ENCODE measurements at regions not wholly inside any gene's neighbourhood (a gene's known extent, or its start where the extent isn't known, plus 50 kb on each side); places are given as distances from the start of the nearest gene placed in this dataset.
"Not testable (repeated sequence)": the region's sequence is repeated elsewhere in the genome, so short reads cannot be mapped to it uniquely, and the experiment has no call there.

GRCh38 chr12:118527310-118527709, 151.0 kb downstream of the SUDS3 start:
- H3K27me3 ChIP-seq = no peaks in the 10 kb centered on the region
- H3K4me2 ChIP-seq = peak overlapping the region in 7 of 11 experiments; percentile 4 to 59 (median 27); a peak in 11 of 22 replicates
- peaks cover 0 to 6% (median 0%) of the 10 kb centered on the region in 11 experiments; a peak in 5 of 22 replicates for H3K9me3 ChIP-seq (replicated peaks in 1 of 11)
- TF ChIP-seq Cebpa-rat (IDR thresholded peaks at IDR 0.05) = no peak
- H4K20me1 ChIP-seq = no peaks in the 10 kb centered on the region
- H3K27ac ChIP-seq = no peak overlapping the region
- no peak overlapping the region for H3K9ac ChIP-seq
- peaks cover 0 to 49% (median 34%) of the 10 kb centered on the region in 10 experiments; a peak in 15 of 20 replicates for H3K4me1 ChIP-seq
- no peak overlapping the region for H3K4me3 ChIP-seq
- H3K36me3 ChIP-seq = no peaks in the 10 kb centered on the region

- H3K27ac ChIP-seq = no peak overlapping the region
- H3K9me3 ChIP-seq (replicated peaks in 1 of 11) = peaks cover 0 to 6% (median 0%) of the 10 kb centered on the region in 11 experiments; a peak in 5 of 22 replicates
- H3K27me3 ChIP-seq = no peaks in the 10 kb centered on the region
- H3K9ac ChIP-seq = no peak overlapping the region
- TF ChIP-seq Cebpa-rat (IDR thresholded peaks at IDR 0.05) = no peak
- peak overlapping the region in 2 of 11 experiments; percentile 45 to 56; a peak in 1 of 22 replicates for H3K4me2 ChIP-seq
- no peaks in the 10 kb centered on the region for H3K36me3 ChIP-seq
- no peak overlapping the region for H3K4me3 ChIP-seq
- H3K4me1 ChIP-seq = peaks cover 0 to 48% (median 34%) of the 10 kb centered on the region in 10 experiments; a peak in 15 of 20 replicates
- H4K20me1 ChIP-seq = no peaks in the 10 kb centered on the region
These were observed 152.3 kb downstream of the SUDS3 start for GRCh38 chr12:118528625-118529024.

GRCh38 chr12:118534003-118534402, 157.6 kb downstream of the SUDS3 start:
- no peak for TF ChIP-seq Cebpa-rat (IDR thresholded peaks at IDR 0.05)
- no peak overlapping the region for H3K27ac ChIP-seq
- peaks cover 0 to 33% (median 23%) of the 10 kb centered on the region in 10 experiments; a peak in 14 of 20 replicates for H3K4me1 ChIP-seq

GRCh38 chr12:118536306-118536906, 160.1 kb downstream of the SUDS3 start:
- Histone ChIP-seq H3K36me3 (no peaks in the 10 kb centered on the region), H3K9me3 (replicated peaks in 1 of 11) (no peaks in the 10 kb centered on the region), H3K4me2 (peak overlapping the region in 9 of 11 experiments; percentile 24 to 70 (median 68); a peak in 17 of 22 replicates), H3K4me3 (no peak overlapping the region), H3K9ac (no peak overlapping the region), H3K4me1 (peaks cover 0 to 33% (median 23%) of the 10 kb centered on the region in 10 experiments; a peak in 14 of 20 replicates), H3K27ac (no peak overlapping the region), H4K20me1 (no peaks in the 10 kb centered on the region), H3K27me3 (no peaks in the 10 kb centered on the region)
- no peak for TF ChIP-seq Cebpa-rat (IDR thresholded peaks at IDR 0.05)

More at GRCh38 chr12:118534003-118534402, 157.6 kb downstream of the SUDS3 start:
- Histone ChIP-seq H3K9me3 (replicated peaks in 1 of 11) (peaks cover 0 to 6% (median 0%) of the 10 kb centered on the region in 11 experiments; a peak in 5 of 22 replicates), H3K36me3 (no peaks in the 10 kb centered on the region), H3K9ac (no peak overlapping the region), H3K4me3 (no peak overlapping the region), H3K27me3 (no peaks in the 10 kb centered on the region), H3K4me2 (no peak overlapping the region), H4K20me1 (no peaks in the 10 kb centered on the region)

DNA sequence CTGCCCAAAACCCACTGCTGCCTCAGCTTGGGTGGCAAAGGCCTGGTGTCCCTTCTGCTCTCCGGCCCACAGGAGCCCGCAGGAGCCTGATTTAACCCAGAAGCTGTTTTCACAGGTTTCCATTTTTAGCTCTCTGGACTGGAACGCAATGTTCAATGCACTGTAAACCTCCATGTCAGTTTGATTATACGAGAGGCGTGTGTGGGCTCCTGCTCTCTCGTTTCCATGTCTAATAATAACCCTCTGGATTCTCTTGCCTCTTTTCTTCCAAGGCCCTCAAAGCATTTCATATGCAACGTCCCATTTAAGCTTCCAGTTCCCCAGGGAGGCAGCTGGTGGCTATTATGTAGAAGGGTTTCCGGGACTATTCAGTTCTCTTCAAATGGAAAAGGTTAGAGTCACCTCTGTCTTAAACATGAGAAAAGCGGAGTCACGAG, 161.1 kb downstream of the SUDS3 start:
- Histone ChIP-seq H3K36me3 (no peaks in the 10 kb centered on the region), H3K9ac (no peak overlapping the region), H3K4me2 (peak overlapping the region in 8 of 11 experiments; percentile 42 to 70 (median 68); a peak in 16 of 22 replicates), H3K27me3 (no peaks in the 10 kb centered on the region), H4K20me1 (no peaks in the 10 kb centered on the region), H3K4me3 (no peak overlapping the region), H3K9me3 (replicated peaks in 1 of 11) (no peaks in the 10 kb centered on the region), H3K27ac (no peak overlapping the region), H3K4me1 (peaks cover 0 to 33% (median 23%) of the 10 kb centered on the region in 10 experiments; a peak in 14 of 20 replicates)
- no peak for TF ChIP-seq Cebpa-rat (IDR thresholded peaks at IDR 0.05)

DNA sequence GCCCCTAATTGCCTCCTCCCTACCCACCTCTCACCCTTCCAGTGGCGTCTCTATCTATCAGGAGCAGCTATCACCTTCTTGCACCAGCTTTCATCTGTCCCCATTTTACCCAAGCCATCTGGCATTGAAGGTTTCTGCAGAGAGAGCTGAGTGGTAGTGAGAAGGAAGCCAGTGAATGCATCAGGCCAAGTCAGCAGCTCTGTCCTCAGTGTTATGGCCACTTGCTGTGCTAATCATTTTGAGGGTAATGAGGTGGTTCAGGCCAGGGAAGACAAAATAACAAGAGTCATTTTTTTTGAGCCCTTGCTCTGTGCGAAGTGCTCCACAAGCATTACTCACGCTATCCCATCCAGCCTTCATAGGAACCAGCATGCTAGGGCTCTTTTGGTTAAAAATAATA, 164.7 kb downstream of the SUDS3 start:
- peaks cover 0 to 23% (median 18%) of the 10 kb centered on the region in 10 experiments; a peak in 14 of 20 replicates for H3K4me1 ChIP-seq
- no peaks in the 10 kb centered on the region for H3K9me3 ChIP-seq (replicated peaks in 1 of 11)
- H3K27me3 ChIP-seq = no peaks in the 10 kb centered on the region
- no peak overlapping the region for H3K4me3 ChIP-seq
- H3K4me2 ChIP-seq = no peak overlapping the region
- H3K27ac ChIP-seq = no peak overlapping the region
- H3K36me3 ChIP-seq = no peaks in the 10 kb centered on the region
- H4K20me1 ChIP-seq = no peaks in the 10 kb centered on the region
- TF ChIP-seq Cebpa-rat (IDR thresholded peaks at IDR 0.05) = no peak
- H3K9ac ChIP-seq = no peak overlapping the region

DNA sequence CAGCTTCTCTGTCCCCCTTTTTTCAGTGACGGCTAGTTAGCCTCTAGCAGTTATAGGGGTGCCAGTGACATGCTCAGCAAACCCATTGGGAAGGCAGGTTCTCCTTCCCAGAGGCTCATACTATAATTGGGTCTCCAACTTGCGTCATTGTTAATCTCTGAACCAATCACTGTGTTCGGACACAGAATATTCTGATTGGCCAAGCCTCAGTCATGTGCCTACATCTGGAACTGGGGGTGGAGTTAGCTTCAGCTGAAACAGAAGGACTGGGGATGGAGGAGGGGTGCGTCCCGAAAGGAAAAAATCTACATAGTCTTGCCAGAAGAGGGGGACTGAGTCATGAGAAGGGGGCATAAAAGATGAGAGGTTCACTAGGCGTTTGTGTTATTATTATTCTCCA, 165.6 kb downstream of the SUDS3 start:
- Histone ChIP-seq H3K4me3 (no peak overlapping the region), H3K36me3 (no peaks in the 10 kb centered on the region), H3K4me2 (no peak overlapping the region)

DNA sequence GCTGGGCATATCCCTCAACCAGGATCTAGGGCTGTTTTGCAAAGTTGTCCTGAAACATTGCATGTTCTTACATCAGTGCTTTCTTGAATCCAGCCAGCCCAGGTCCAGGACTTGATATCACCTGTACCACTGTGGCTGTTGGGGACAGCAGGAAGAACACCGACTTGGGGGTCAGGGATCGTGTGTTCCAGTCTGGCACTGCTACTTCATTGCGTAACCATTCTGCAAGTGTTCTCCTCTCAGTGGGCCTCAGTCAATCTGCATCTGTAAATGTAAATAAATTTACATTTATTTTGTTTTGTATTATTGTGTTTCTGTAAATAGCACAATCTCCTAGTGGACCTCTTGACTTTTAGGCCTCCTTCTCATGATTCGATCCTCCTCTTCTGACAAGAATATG, 167.3 kb downstream of the SUDS3 start:
- TF ChIP-seq Cebpa-rat (IDR thresholded peaks at IDR 0.05) = peak in 4 of 11 experiments; percentile 24 to 62 (median 28); a peak in 2 of 22 replicates
- H3K27ac ChIP-seq = no peak overlapping the region
- no peak overlapping the region for H3K9ac ChIP-seq
- peaks cover 0 to 5% (median 4%) of the 10 kb centered on the region in 10 experiments; a peak in 13 of 20 replicates for H3K4me1 ChIP-seq
- H3K36me3 ChIP-seq = no peaks in the 10 kb centered on the region
- no peak overlapping the region for H3K4me2 ChIP-seq
- H3K27me3 ChIP-seq = no peaks in the 10 kb centered on the region
- H3K9me3 ChIP-seq (replicated peaks in 1 of 11) = peaks cover 6 to 17% (median 12%) of the 10 kb centered on the region in 11 experiments; a peak in 18 of 22 replicates
- no peak overlapping the region for H3K4me3 ChIP-seq
- H4K20me1 ChIP-seq = no peaks in the 10 kb centered on the region

More for the DNA sequence above, 165.6 kb downstream of the SUDS3 start:
- Histone ChIP-seq H3K4me1 (peaks cover 0 to 14% (median 10%) of the 10 kb centered on the region in 10 experiments; a peak in 14 of 20 replicates), H4K20me1 (no peaks in the 10 kb centered on the region), H3K27me3 (no peaks in the 10 kb centered on the region), H3K9me3 (replicated peaks in 1 of 11) (peaks cover 0 to under 1% (median 0%) of the 10 kb centered on the region in 11 experiments; a peak in 2 of 22 replicates), H3K9ac (no peak overlapping the region), H3K27ac (no peak overlapping the region)
- no peak for TF ChIP-seq Cebpa-rat (IDR thresholded peaks at IDR 0.05)

DNA sequence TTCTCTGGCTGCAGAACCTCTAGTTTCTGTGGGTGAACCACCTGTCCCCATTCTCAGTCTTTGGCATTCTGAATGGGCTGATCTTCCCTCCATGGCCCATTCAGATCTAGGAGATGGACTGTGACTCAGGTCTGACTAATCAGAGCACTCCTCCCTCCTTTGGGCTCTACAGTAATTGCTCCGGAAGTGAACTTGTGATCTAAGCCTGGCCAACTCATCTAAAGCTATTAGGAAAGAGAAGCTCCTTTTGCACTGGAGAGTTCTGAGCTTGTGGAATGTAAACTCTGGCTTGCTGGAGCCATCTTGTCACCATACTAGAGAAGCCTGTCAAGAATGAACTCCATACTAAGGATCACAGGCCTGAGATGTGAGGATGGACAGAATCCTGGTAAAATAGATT, 168.2 kb downstream of the SUDS3 start:
- H3K4me1 ChIP-seq = peaks cover 0 to 14% (median 14%) of the 10 kb centered on the region in 10 experiments; a peak in 15 of 20 replicates
- TF ChIP-seq Cebpa-rat (IDR thresholded peaks at IDR 0.05) = no peak
- H3K27me3 ChIP-seq = no peaks in the 10 kb centered on the region
- H3K27ac ChIP-seq = no peak overlapping the region
- no peak overlapping the region for H3K4me3 ChIP-seq
- H3K4me2 ChIP-seq = no peak overlapping the region
- peaks cover 6 to 17% (median 12%) of the 10 kb centered on the region in 11 experiments; a peak in 18 of 22 replicates for H3K9me3 ChIP-seq (replicated peaks in 1 of 11)
- H3K36me3 ChIP-seq = no peaks in the 10 kb centered on the region
- no peaks in the 10 kb centered on the region for H4K20me1 ChIP-seq
- H3K9ac ChIP-seq = no peak overlapping the region

DNA sequence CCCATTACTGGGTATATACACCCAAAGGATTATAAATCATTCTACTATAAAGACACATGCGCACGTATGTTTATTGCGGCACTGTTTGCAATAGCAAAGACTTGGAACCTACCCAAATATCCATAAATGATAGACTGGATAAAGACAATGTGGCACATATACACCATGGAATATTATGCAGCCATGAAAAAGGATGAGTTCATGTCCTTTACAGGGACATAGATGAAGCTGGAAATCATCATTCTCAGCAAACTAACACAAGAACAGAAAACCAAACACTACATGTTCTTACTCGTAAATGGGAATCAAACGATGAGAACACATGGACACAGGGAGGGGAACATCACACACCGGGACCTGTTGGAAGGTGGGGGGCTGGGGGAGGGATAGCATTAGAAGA, 171.3 kb downstream of the SUDS3 start:
- not testable (repeated sequence) for H3K4me2 ChIP-seq, H3K27ac ChIP-seq, H4K20me1 ChIP-seq, H3K4me3 ChIP-seq, H3K9ac ChIP-seq, H3K36me3 ChIP-seq, H3K27me3 ChIP-seq
- peaks cover 0 to 22% (median 20%) of the 10 kb centered on the region in 10 experiments; a peak in 15 of 20 replicates for H3K4me1 ChIP-seq
- peaks cover 12 to 29% (median 21%) of the 10 kb centered on the region in 11 experiments; a peak in 20 of 22 replicates for H3K9me3 ChIP-seq (replicated peaks in 1 of 11)
